ENCODE measurements at regions not wholly inside any gene's neighbourhood (a gene's known extent, or its start where the extent isn't known, plus 50 kb on each side); places are given as distances from the start of the nearest gene placed in this dataset.

DNA sequence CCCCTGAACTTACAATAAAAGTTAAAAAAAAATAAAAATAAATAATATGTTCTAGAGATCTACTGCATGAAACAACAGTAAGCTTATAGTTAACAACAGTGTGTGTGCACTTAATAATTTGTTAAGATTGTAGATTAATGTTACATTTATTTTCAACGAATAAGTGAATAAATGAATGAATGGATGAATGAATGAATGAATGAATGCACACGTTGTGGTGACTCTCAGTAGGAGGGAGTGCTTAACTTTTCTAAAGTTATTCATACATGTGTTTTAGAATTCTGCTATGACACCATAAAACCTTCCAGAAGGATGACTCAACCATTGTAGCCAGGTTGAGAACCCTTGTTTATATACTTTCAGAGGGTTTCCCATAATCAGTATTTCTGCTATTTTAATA, 1269.4 kb upstream of the CDH6 start:
- no peak for ATAC-seq (ENCODE audit: low FRiP score)
- TF ChIP-seq CTCF (IDR thresholded peaks at IDR 0.05): no peak
- no peak for DNase-seq (ENCODE audit: low spot score)

DNA sequence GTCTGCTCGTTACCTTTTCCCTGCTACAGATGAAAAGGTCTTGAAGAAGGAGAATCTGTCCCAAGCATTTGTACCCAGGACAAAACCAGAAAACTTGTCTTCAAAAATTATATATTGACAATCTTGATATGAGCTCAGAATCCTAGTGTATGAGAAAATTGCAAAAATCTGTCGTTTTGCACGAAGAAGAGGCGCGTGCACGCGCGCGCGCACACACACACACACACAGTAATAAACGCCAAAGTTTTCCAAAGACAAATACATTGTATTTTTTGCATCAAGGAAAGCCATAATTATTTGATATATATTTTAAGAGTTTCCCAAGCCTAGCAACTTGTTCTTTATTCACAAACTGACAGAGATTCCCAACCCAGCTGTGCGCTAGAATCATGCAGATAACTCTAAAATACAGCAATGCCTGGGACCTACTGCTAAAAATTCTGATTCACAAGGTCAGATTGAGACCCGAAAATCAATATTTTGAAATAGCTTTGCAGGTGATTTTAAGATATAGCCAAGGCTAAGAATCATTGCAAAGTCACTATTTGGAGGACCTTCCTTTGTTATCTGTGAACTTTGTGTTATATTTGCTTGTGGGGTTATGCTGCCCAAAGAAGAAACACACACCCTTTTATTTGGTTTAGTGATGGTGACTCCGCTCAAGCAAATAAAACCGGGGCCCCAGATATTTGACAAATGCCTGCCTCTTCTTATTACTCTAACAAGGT, 1287.7 kb upstream of the CDH6 start:
- ATAC-seq (ENCODE audit: low FRiP score) (no peak), DNase-seq (ENCODE audit: low spot score) (no peak)
- no peak for TF ChIP-seq CTCF (IDR thresholded peaks at IDR 0.05)

GRCh38 chr5:29902859-29903258, 1290.6 kb upstream of the CDH6 start:
- no peak for TF ChIP-seq CTCF (IDR thresholded peaks at IDR 0.05)
- ATAC-seq (ENCODE audit: low FRiP score) (no peak), DNase-seq (ENCODE audit: low spot score) (no peak)

DNA sequence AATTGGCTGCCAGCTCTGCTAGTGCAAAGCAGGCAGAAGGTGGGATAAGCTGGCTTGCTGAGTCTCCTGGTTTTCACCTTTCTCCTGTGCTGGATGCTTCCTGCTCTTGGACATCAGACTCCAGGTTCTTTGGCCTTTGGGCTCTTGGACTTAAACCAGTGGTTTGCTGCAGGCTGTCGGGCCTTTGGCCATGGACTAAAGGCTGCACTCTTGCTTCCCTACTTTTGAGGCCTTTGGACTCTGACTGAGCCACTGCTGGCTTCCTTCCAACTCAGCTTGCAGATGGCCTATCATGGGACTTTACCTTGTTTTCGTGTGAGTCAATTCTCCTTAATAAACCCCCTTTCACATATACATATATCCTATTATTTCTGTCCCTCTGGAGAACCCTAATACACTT, 1293.9 kb upstream of the CDH6 start:
- no peak for TF ChIP-seq CTCF (IDR thresholded peaks at IDR 0.05)
- DNase-seq (ENCODE audit: low spot score) (no peak), ATAC-seq (ENCODE audit: low FRiP score) (no peak)

DNA sequence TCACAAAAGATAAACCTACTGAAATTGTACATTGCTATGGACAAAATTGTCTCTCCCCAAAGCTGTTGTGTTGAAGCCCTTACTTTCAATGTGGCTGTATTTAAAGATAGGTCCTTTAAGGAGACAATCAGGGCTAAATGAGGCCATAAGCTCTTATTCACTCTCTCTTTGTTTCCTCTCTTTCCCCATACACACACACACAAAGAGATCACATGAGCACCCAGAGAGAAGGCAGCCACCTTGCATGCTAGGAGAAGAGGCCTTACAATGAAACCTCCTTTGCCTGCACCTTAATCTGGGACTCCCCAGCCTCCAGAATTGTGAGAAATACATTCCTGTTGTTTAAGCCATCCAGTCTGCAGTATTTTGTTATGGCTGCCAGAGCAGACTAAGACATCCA, 1295.6 kb upstream of the CDH6 start:
- DNase-seq (ENCODE audit: low spot score) (no peak), ATAC-seq (ENCODE audit: low FRiP score) (no peak)
- TF ChIP-seq CTCF (IDR thresholded peaks at IDR 0.05): no peak

DNA sequence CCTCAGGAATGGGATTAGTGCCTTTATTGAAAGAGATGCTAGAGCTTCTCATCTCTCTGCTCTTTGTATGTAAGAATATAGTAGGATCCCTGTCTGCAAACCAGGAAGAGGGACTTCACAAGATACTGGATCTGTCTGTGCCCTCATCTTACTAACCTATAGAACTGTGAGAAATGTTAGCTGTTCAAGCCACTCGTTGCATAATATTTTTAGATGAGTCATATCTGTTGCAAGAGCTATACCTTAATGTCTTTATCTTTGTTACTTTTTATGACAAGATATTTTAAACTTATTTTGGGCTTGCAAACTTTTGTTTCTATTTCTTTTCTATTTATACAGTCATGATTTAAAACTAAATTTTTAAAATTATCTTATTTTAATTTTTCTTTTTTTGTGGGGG, 1296.8 kb upstream of the CDH6 start:
- ATAC-seq (ENCODE audit: low FRiP score) (no peak), DNase-seq (ENCODE audit: low spot score) (no peak)
- no peak for TF ChIP-seq CTCF (IDR thresholded peaks at IDR 0.05)

DNA sequence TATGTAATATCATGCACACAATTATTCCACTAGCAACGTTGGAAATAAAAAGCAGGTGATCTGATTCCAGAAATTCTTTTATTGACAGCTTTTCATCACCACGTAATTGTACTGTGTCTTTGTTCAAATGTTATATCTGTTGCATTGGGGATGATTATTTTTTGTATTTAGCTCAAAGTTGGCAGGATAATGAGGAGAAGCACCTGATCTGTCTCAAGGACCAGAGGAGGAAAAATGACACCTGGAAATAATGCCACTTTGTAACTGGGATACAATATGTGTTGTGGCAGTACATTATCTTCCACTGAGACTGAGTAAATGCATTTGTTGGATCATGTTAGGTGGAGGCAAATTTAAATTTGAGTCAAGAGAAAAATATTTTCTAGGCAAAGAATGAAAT, 1298.8 kb upstream of the CDH6 start:
- ATAC-seq (ENCODE audit: low FRiP score): no peak
- no peak for DNase-seq (ENCODE audit: low spot score)
- TF ChIP-seq CTCF (IDR thresholded peaks at IDR 0.05): no peak
